ENCODE measurements at regions not wholly inside any gene's neighbourhood (a gene's known extent, or its start where the extent isn't known, plus 50 kb on each side); places are given as distances from the start of the nearest gene placed in this dataset.

DNA sequence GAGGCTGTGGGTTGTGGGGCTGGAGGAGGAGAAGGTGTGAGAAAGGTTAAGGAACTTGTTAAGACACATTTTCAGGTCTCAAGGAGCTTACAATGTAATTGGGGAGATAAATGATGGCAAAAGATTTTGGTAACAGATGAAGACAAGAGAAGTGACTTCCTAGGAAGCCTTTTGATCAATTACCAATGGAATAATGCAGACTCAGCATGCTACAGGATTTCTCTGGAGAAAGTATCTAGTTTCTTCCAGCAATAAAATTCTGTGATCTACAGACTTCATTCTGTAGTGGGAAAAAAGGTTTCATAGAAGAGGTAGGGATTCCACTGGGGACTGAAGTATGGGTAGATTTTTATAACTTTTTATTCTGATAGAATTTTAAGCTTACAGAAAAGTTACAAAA lies 184.2 kb upstream of the RHOBTB1 start:
- Histone ChIP-seq H3K9me3 (ENCODE audit: control insufficient read depth in 4 of 4, low read length in 3 of 4) (no peaks in the 10 kb centered on the region), H3K27ac (ENCODE audit: low read depth in 1 of 2, low read length in 2 of 2) (no peak overlapping the region), H3K4me3 (ENCODE audit: low read depth in 1 of 3, low read length in 3 of 3) (no peak overlapping the region), H3K36me3 (ENCODE audit: control insufficient read depth in 4 of 4, insufficient read depth in 3 of 4, low read depth in 1 of 4, low read length in 3 of 4) (no peaks in the 10 kb centered on the region), H3K27me3 (ENCODE audit: control insufficient read depth in 4 of 4, insufficient read depth in 4 of 4, low read length in 3 of 4) (no peaks in the 10 kb centered on the region), H3K9ac (ENCODE audit: low read depth in 1 of 2, low read length in 2 of 2) (no peak overlapping the region), H3K4me1 (ENCODE audit: control insufficient read depth in 4 of 4, insufficient read depth in 4 of 4, low read length in 3 of 4) (no peaks in the 10 kb centered on the region)
- TF ChIP-seq ZBTB33 (IDR thresholded peaks at IDR 0.05) (no peak), FOXA2 (IDR thresholded peaks at IDR 0.05) (no peak), NR2F2 (IDR thresholded peaks at IDR 0.05) (no peak), FOXA1 (IDR thresholded peaks at IDR 0.05) (no peak), EGR1 (IDR thresholded peaks at IDR 0.05; ENCODE audit: low read depth in 2 of 2) (no peak), GABPA (IDR thresholded peaks at IDR 0.05 in 1 of 2, conservative IDR thresholded peaks at IDR 0.05 in 1 of 2) (no peak)
- TF ChIP-seq, protein P1, sequence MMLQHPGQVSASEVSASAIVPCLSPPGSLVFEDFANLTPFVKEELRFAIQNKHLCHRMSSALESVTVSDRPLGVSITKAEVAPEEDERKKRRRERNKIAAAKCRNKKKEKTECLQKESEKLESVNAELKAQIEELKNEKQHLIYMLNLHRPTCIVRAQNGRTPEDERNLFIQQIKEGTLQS (IDR thresholded peaks at IDR 0.05): no peak
- TF ChIP-seq, protein P2, sequence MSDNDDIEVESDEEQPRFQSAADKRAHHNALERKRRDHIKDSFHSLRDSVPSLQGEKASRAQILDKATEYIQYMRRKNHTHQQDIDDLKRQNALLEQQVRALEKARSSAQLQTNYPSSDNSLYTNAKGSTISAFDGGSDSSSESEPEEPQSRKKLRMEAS (IDR thresholded peaks at IDR 0.05): no peak
- DNase-seq (ENCODE audit: low spot score): no peak

DNA sequence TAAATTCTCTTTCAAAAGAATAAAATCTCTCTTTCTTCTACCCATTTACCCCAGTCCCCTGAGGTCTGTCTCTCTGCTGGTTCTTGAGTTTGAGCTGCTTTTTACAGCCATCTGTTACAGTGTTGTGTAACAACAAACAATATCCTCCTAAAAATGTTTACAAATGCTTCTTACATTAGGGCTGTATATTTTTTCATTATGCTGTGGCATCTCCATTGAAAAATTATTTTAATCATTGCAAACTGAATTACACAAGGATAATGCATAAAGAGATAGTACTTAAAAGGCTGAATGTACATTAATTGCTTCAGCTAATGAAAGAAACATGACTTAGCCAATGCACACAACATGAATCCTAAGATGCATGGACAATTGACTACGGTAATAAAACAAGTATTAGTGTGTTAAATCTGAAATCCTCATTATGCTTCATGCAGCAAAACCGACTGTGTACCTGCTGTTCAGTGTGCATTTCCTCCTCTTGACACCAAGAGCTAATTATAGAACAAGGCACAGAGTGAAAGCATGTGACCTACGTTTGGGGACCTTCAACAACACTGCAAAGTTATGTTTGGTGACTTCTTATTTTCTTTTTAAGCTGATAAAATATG lies 181.7 kb upstream of the RHOBTB1 start:
- Histone ChIP-seq H3K4me1 (ENCODE audit: control insufficient read depth in 4 of 4, insufficient read depth in 4 of 4, low read length in 3 of 4) (no peaks in the 10 kb centered on the region), H3K27ac (ENCODE audit: low read depth in 1 of 2, low read length in 2 of 2) (no peak overlapping the region), H3K9ac (ENCODE audit: low read depth in 1 of 2, low read length in 2 of 2) (no peak overlapping the region), H3K4me3 (ENCODE audit: low read depth in 1 of 3, low read length in 3 of 3) (no peak overlapping the region), H3K9me3 (ENCODE audit: control insufficient read depth in 4 of 4, low read length in 3 of 4) (no peaks in the 10 kb centered on the region), H3K36me3 (ENCODE audit: control insufficient read depth in 4 of 4, insufficient read depth in 3 of 4, low read depth in 1 of 4, low read length in 3 of 4) (no peaks in the 10 kb centered on the region), H3K27me3 (ENCODE audit: control insufficient read depth in 4 of 4, insufficient read depth in 4 of 4, low read length in 3 of 4) (no peaks in the 10 kb centered on the region)
- 58% methylated on average over 3 of the region's 3 CpGs for WGBS
- no peak for DNase-seq (ENCODE audit: low spot score)
- TF ChIP-seq, protein P3, sequence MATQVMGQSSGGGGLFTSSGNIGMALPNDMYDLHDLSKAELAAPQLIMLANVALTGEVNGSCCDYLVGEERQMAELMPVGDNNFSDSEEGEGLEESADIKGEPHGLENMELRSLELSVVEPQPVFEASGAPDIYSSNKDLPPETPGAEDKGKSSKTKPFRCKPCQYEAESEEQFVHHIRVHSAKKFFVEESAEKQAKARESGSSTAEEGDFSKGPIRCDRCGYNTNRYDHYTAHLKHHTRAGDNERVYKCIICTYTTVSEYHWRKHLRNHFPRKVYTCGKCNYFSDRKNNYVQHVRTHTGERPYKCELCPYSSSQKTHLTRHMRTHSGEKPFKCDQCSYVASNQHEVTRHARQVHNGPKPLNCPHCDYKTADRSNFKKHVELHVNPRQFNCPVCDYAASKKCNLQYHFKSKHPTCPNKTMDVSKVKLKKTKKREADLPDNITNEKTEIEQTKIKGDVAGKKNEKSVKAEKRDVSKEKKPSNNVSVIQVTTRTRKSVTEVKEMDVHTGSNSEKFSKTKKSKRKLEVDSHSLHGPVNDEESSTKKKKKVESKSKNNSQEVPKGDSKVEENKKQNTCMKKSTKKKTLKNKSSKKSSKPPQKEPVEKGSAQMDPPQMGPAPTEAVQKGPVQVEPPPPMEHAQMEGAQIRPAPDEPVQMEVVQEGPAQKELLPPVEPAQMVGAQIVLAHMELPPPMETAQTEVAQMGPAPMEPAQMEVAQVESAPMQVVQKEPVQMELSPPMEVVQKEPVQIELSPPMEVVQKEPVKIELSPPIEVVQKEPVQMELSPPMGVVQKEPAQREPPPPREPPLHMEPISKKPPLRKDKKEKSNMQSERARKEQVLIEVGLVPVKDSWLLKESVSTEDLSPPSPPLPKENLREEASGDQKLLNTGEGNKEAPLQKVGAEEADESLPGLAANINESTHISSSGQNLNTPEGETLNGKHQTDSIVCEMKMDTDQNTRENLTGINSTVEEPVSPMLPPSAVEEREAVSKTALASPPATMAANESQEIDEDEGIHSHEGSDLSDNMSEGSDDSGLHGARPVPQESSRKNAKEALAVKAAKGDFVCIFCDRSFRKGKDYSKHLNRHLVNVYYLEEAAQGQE (IDR thresholded peaks at IDR 0.05): no peak
- TF ChIP-seq FOXA1 (IDR thresholded peaks at IDR 0.05): no peak
- no peak for TF ChIP-seq RAD21 (IDR thresholded peaks at IDR 0.05)
- no peak for TF ChIP-seq NR2F2 (IDR thresholded peaks at IDR 0.05)
- TF ChIP-seq JUND (IDR thresholded peaks at IDR 0.05): no peak
- no peak for TF ChIP-seq ZBTB33 (IDR thresholded peaks at IDR 0.05)
- TF ChIP-seq, protein P2 (IDR thresholded peaks at IDR 0.05): no peak
- no peak for TF ChIP-seq CTCF (IDR thresholded peaks at IDR 0.05; ENCODE audit: low read depth, low read length, missing input control)
- TF ChIP-seq FOXA2 (IDR thresholded peaks at IDR 0.05): no peak
- no peak for TF ChIP-seq YY1 (IDR thresholded peaks at IDR 0.05)
- TF ChIP-seq HNF4G (IDR thresholded peaks at IDR 0.05): no peak
- TF ChIP-seq HNF4A (conservative IDR thresholded peaks at IDR 0.05): no peak
- no peak for TF ChIP-seq EGR1 (IDR thresholded peaks at IDR 0.05; ENCODE audit: low read depth in 2 of 2)

Data from liver (tissue), 8 donors.